ENCODE measurements at regions not wholly inside any gene's neighbourhood (a gene's known extent, or its start where the extent isn't known, plus 50 kb on each side); places are given as distances from the start of the nearest gene placed in this dataset.

- TF ChIP-seq, protein P1, sequence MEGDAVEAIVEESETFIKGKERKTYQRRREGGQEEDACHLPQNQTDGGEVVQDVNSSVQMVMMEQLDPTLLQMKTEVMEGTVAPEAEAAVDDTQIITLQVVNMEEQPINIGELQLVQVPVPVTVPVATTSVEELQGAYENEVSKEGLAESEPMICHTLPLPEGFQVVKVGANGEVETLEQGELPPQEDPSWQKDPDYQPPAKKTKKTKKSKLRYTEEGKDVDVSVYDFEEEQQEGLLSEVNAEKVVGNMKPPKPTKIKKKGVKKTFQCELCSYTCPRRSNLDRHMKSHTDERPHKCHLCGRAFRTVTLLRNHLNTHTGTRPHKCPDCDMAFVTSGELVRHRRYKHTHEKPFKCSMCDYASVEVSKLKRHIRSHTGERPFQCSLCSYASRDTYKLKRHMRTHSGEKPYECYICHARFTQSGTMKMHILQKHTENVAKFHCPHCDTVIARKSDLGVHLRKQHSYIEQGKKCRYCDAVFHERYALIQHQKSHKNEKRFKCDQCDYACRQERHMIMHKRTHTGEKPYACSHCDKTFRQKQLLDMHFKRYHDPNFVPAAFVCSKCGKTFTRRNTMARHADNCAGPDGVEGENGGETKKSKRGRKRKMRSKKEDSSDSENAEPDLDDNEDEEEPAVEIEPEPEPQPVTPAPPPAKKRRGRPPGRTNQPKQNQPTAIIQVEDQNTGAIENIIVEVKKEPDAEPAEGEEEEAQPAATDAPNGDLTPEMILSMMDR (IDR thresholded peaks at IDR 0.05; ENCODE audit: insufficient read depth, low read depth, low read length) = no peak
- TF ChIP-seq EZH2 (IDR thresholded peaks at IDR 0.05; ENCODE audit: insufficient read depth, low read length) = no peak
Measured at GRCh38 chr4:122980860-122981259, 58.5 kb upstream of the NUDT6 start.

Measured in astrocyte (in vitro differentiated cells and primary cell).